ENCODE measurements at regions not wholly inside any gene's neighbourhood (a gene's known extent, or its start where the extent isn't known, plus 50 kb on each side); places are given as distances from the start of the nearest gene placed in this dataset.

GRCh38 chr2:146912536-146912935 is 932.3 kb upstream of the ACVR2A start:
- TF ChIP-seq REST (tag by site-specific recombination; IDR thresholded peaks at IDR 0.05) (no peak), ZSCAN23 (tag by site-specific recombination; IDR thresholded peaks at IDR 0.05) (no peak), ZBTB21 (tag by site-specific recombination; IDR thresholded peaks at IDR 0.05) (no peak), CTCF (tag by site-specific recombination; IDR thresholded peaks at IDR 0.05) (no peak), ZSCAN18 (tag by site-specific recombination; IDR thresholded peaks at IDR 0.05) (no peak), ATF2 (tag by site-specific recombination; IDR thresholded peaks at IDR 0.05; ENCODE audit: low read depth) (no peak), ZNF596 (tag by site-specific recombination; IDR thresholded peaks at IDR 0.05) (no peak), SP2 (tag by site-specific recombination; IDR thresholded peaks at IDR 0.05) (no peak), ZNF274 (IDR thresholded peaks at IDR 0.05; ENCODE audit: low read length) (no peak), ZNF274 (tag by site-specific recombination; IDR thresholded peaks at IDR 0.05; ENCODE audit: borderline replicate concordance) (no peak)

All from HEK293 (cell line).